Keratinocyte (primary cell): ENCODE measurements at regions not wholly inside any gene's neighbourhood (a gene's known extent, or its start where the extent isn't known, plus 50 kb on each side); places are given as distances from the start of the nearest gene placed in this dataset.

Source experiments
- EZH2 ChIP-seq: IDR thresholded peaks from one replicate; pipeline ENCODE4 v1.6.1; 2012; ENCODE audit warnings: inconsistent platforms, mild to moderate bottlenecking, low read length, moderate library complexity
- TF ChIP-seq, protein P1 (sequence below), 3 experiments: IDR thresholded peaks in 1 of 3; conservative IDR thresholded peaks in 1 of 3; optimal IDR thresholded peaks in 1 of 3; 2 replicates in 2 of 3; 3 replicates in 1 of 3; pipeline versions ENCODE3 to v1.5.1; 2011; ENCODE audit warnings: low read length in 3 of 3, mild to moderate bottlenecking in 3 of 3, moderate library complexity in 2 of 3, control low read depth in 1 of 3, inconsistent platforms in 1 of 3; ENCODE audit not compliant: insufficient read depth in 2 of 3; ENCODE audit errors: extremely low read depth in 1 of 3

DNA sequence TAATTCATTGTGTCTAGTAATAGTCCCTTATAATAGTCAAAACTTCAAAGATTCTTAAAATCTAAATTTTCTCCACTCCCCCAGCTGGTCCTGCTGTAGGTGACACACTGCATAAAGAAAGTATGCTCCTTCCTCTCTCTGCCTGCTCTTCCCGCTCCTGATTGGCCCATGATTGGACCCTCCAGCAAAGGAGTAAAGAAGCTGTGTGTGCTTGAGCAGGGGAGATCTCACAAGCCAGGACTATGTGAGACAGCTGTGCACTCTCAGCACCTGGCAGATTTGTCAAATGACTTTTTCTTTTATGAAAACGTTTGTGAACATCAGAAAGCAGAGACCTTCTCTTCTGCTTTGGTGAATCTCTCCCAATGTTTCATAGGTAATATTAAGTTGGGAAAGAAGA lies 274.8 kb upstream of the LYPLAL1 start:
- TF ChIP-seq, protein P1, sequence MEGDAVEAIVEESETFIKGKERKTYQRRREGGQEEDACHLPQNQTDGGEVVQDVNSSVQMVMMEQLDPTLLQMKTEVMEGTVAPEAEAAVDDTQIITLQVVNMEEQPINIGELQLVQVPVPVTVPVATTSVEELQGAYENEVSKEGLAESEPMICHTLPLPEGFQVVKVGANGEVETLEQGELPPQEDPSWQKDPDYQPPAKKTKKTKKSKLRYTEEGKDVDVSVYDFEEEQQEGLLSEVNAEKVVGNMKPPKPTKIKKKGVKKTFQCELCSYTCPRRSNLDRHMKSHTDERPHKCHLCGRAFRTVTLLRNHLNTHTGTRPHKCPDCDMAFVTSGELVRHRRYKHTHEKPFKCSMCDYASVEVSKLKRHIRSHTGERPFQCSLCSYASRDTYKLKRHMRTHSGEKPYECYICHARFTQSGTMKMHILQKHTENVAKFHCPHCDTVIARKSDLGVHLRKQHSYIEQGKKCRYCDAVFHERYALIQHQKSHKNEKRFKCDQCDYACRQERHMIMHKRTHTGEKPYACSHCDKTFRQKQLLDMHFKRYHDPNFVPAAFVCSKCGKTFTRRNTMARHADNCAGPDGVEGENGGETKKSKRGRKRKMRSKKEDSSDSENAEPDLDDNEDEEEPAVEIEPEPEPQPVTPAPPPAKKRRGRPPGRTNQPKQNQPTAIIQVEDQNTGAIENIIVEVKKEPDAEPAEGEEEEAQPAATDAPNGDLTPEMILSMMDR (optimal IDR thresholded peaks at IDR 0.05 in 1 of 3, IDR thresholded peaks at IDR 0.05 in 1 of 3, conservative IDR thresholded peaks at IDR 0.05 in 1 of 3; ENCODE audit: extremely low read depth in 1 of 3, insufficient read depth in 2 of 3, low read length in 3 of 3), result no peak
- no peak for TF ChIP-seq EZH2
